Loucy (cell line): ENCODE measurements at regions not wholly inside any gene's neighbourhood (a gene's known extent, or its start where the extent isn't known, plus 50 kb on each side); places are given as distances from the start of the nearest gene placed in this dataset.

Source experiments
- H2AFZ ChIP-seq: fragments of 200-600 bp; sonication (generic); 2 replicates; pipeline ENCODE4 v1.6.0; 2016; ENCODE audit warnings: antibody characterized with exemption, mild to moderate bottlenecking, low read length, moderate library complexity
- H3F3A ChIP-seq: fragments of 200-600 bp; 2 replicates; pipeline ENCODE4 v1.6.0; 2016; ENCODE audit warnings: antibody characterized with exemption, low read depth, mild to moderate bottlenecking
- H3K27me3 ChIP-seq: fragments of 200-600 bp; sonication (generic); 2 replicates; pipeline ENCODE4 v1.6.1; 2014; ENCODE audit warnings: low read length, mild to moderate bottlenecking; ENCODE audit not compliant: insufficient read depth, poor library complexity, severe bottlenecking
- H3K36me3 ChIP-seq: fragments of 200-600 bp; sonication (generic); 2 replicates; pipeline ENCODE4 v1.6.1; 2016; ENCODE audit warnings: low read length; ENCODE audit not compliant: insufficient read depth
- H3K4me1 ChIP-seq: fragments of 200-600 bp; sonication (generic); 2 replicates; pipeline ENCODE4 v1.5.1; 2014; ENCODE audit warnings: low read length, mild to moderate bottlenecking; ENCODE audit not compliant: insufficient read depth, poor library complexity, severe bottlenecking
- H3K4me2 ChIP-seq: fragments of 200-600 bp; sonication (generic); 2 replicates; pipeline ENCODE4 v1.6.0; 2014; ENCODE audit warnings: antibody characterized with exemption, low read length, low read depth, mild to moderate bottlenecking; ENCODE audit not compliant: poor library complexity, severe bottlenecking
- H3K4me3 ChIP-seq: fragments of 200-600 bp; sonication (generic); 2 replicates; pipeline ENCODE4 v1.5.1; 2014; ENCODE audit warnings: low read length, mild to moderate bottlenecking, mixed read lengths; ENCODE audit not compliant: poor library complexity, severe bottlenecking
- H3K79me2 ChIP-seq: fragments of 200-600 bp; sonication (generic); 2 replicates; pipeline ENCODE4 v1.6.1; 2014; ENCODE audit warnings: low read length; ENCODE audit not compliant: insufficient read depth
- H3K9ac ChIP-seq: fragments of 200-600 bp; sonication (generic); 2 replicates; pipeline ENCODE4 v1.6.0; 2014; ENCODE audit warnings: mild to moderate bottlenecking, low read depth, low read length, moderate library complexity; ENCODE audit not compliant: poor library complexity, severe bottlenecking
- H3K9me2 ChIP-seq: fragments of 200-600 bp; sonication (generic); replicated peaks from 2 replicates; pipeline ENCODE4 v1.6.1; 2016; ENCODE audit warnings: low read depth, low read length, mixed read lengths
- H3K9me3 ChIP-seq: fragments of 200-600 bp; sonication (generic); 2 replicates; pipeline ENCODE4 v1.6.1; 2014; ENCODE audit warnings: mild to moderate bottlenecking, antibody characterized with exemption, low read length, low read depth; ENCODE audit not compliant: insufficient read depth
- H4K20me1 ChIP-seq: fragments of 200-600 bp; sonication (generic); 2 replicates; pipeline ENCODE4 v1.6.0; 2014; ENCODE audit warnings: antibody characterized with exemption, low read length, mild to moderate bottlenecking; ENCODE audit not compliant: insufficient read depth, poor library complexity, severe bottlenecking
- EZH2phosphoT487 ChIP-seq: fragments of 200-600 bp; IDR thresholded peaks from 2 replicates; pipeline ENCODE4 v1.6.1; 2018; ENCODE audit warnings: antibody characterized with exemption, mild to moderate bottlenecking, moderate library complexity, borderline replicate concordance
- TF ChIP-seq, protein P1 (sequence below): fragments of 200-600 bp; sonication (generic); conservative IDR thresholded peaks from 2 replicates; pipeline ENCODE4 v1.5.1; 2014; ENCODE audit warnings: mild to moderate bottlenecking, antibody characterized with exemption, low read length

DNA sequence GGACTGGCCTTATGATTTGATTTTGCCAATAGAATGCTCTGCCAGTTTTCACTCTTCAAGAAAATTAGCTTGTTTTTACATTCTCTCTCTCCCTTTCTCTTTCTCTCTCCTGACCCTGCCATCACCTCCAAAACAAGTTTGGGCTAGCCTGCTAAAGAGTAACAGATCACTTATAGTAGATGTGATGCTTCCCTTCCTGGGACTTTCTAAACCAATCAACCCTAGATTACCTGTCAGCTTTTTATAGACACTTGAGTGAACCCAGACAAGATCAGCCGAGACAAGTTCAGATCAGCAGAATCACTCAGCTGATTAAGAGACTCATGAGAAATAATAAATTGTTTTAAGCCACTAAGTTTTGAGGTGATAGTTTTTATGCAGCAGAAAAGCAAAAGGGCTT, 521.2 kb downstream of the ANKRD50 start:
- Histone ChIP-seq H3K27me3 (no peaks in the 10 kb centered on the region), H3K4me1 (no peaks in the 10 kb centered on the region), H3K79me2 (no peaks in the 10 kb centered on the region), H2AFZ (no peak overlapping the region), H3K9me2 (no peaks in the 10 kb centered on the region), H3K4me2 (no peak overlapping the region), H3K9me3 (no peaks in the 10 kb centered on the region), H3K9ac (no peak overlapping the region), H4K20me1 (no peaks in the 10 kb centered on the region), H3K36me3 (no peaks in the 10 kb centered on the region), H3F3A (no peaks in the 10 kb centered on the region), H3K4me3 (no peak overlapping the region)
- TF ChIP-seq EZH2phosphoT487 = no peak
- TF ChIP-seq, protein P1, sequence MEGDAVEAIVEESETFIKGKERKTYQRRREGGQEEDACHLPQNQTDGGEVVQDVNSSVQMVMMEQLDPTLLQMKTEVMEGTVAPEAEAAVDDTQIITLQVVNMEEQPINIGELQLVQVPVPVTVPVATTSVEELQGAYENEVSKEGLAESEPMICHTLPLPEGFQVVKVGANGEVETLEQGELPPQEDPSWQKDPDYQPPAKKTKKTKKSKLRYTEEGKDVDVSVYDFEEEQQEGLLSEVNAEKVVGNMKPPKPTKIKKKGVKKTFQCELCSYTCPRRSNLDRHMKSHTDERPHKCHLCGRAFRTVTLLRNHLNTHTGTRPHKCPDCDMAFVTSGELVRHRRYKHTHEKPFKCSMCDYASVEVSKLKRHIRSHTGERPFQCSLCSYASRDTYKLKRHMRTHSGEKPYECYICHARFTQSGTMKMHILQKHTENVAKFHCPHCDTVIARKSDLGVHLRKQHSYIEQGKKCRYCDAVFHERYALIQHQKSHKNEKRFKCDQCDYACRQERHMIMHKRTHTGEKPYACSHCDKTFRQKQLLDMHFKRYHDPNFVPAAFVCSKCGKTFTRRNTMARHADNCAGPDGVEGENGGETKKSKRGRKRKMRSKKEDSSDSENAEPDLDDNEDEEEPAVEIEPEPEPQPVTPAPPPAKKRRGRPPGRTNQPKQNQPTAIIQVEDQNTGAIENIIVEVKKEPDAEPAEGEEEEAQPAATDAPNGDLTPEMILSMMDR = no peak

- H3K4me2 ChIP-seq = no peak overlapping the region
- no peaks in the 10 kb centered on the region for H3K9me2 ChIP-seq
- H3K9me3 ChIP-seq = no peaks in the 10 kb centered on the region
- no peak overlapping the region for H2AFZ ChIP-seq
- H3K36me3 ChIP-seq = no peaks in the 10 kb centered on the region
- H4K20me1 ChIP-seq = no peaks in the 10 kb centered on the region
- no peaks in the 10 kb centered on the region for H3K4me1 ChIP-seq
- no peak for TF ChIP-seq EZH2phosphoT487
- TF ChIP-seq, protein P1 = no peak
- H3K4me3 ChIP-seq = no peak overlapping the region
- no peak overlapping the region for H3K9ac ChIP-seq
- no peaks in the 10 kb centered on the region for H3K79me2 ChIP-seq
- H3K27me3 ChIP-seq = no peaks in the 10 kb centered on the region
- H3F3A ChIP-seq = no peaks in the 10 kb centered on the region
Measured at GRCh38 chr4:124192544-124192943, 520.0 kb downstream of the ANKRD50 start.

- H2AFZ ChIP-seq = no peak overlapping the region
- no peaks in the 10 kb centered on the region for H4K20me1 ChIP-seq
- no peaks in the 10 kb centered on the region for H3K4me1 ChIP-seq
- H3K4me3 ChIP-seq = no peak overlapping the region
- no peaks in the 10 kb centered on the region for H3K27me3 ChIP-seq
- no peaks in the 10 kb centered on the region for H3K79me2 ChIP-seq
- TF ChIP-seq, protein P1 = no peak
- no peak for TF ChIP-seq EZH2phosphoT487
- no peaks in the 10 kb centered on the region for H3K36me3 ChIP-seq
- H3F3A ChIP-seq = no peaks in the 10 kb centered on the region
- H3K9me3 ChIP-seq = no peaks in the 10 kb centered on the region
- H3K4me2 ChIP-seq = no peak overlapping the region
- no peak overlapping the region for H3K9ac ChIP-seq
- no peaks in the 10 kb centered on the region for H3K9me2 ChIP-seq
Measured at GRCh38 chr4:124199185-124199584, 513.3 kb downstream of the ANKRD50 start.
